Kidney glomerular epithelial cell (primary cell): ENCODE measurements at regions not wholly inside any gene's neighbourhood (a gene's known extent, or its start where the extent isn't known, plus 50 kb on each side); places are given as distances from the start of the nearest gene placed in this dataset.
A peak's percentile ranks its signal among the peaks of the same experiment; 100 is the strongest.
"Not testable (repeated sequence)": the region's sequence is repeated elsewhere in the genome, so short reads cannot be mapped to it uniquely, and the experiment has no call there.

Experiments used
- DNase-seq: peaks from one replicate; lab custom pipeline; 2025; lab: John Stamatoyannopoulos, UW

- DNase-seq = not testable (repeated sequence)
Observed at GRCh38 chr15:88965097-88965496, 51.9 kb upstream of the MFGE8 start.

DNA sequence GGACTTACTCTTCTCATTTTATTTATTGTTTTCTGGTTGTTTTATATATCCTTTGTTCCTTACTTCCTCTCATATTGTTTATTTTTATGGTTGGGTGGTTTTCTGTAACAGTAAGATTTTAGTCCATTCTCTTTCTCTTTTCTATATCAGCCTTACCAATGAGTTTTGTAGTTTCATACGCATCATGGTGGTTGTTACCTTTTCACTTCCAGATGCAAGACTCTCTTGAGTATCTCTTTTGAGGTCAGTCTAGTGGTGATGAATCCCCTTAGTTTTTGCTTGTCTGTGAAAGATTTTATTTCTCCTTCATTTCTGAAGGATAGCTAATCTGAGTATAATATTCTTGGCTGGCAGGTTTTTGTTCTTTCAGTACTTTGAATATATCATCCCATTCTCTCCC, 57.1 kb upstream of the MFGE8 start:
- no peak for DNase-seq

GRCh38 chr15:88974392-88974791, 61.2 kb upstream of the MFGE8 start:
- DNase-seq = no peak

- no peak for DNase-seq
Observed at GRCh38 chr15:88975891-88976290, 62.7 kb upstream of the MFGE8 start.

- DNase-seq = no peak
Observed at GRCh38 chr15:88976656-88977055, 63.5 kb upstream of the MFGE8 start.

DNA sequence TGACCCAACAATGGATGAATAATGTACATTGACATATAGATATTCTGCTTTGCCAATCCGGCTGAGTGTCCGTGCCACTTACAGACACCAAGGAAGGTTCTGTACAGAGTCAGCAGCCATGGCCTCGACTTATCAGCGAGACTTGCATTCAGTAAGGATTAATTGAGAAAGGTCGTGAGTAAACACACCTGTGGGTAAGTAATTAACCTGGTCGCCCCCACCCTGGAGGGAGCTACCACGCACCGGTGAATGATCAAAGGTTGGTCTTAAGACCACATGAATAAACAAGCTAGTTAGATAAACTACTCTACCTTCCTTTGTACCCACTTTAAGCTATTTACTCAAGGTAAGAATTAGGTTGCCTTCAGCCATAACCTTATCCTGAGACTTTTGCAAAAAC, 66.5 kb upstream of the MFGE8 start:
- no peak for DNase-seq

DNA sequence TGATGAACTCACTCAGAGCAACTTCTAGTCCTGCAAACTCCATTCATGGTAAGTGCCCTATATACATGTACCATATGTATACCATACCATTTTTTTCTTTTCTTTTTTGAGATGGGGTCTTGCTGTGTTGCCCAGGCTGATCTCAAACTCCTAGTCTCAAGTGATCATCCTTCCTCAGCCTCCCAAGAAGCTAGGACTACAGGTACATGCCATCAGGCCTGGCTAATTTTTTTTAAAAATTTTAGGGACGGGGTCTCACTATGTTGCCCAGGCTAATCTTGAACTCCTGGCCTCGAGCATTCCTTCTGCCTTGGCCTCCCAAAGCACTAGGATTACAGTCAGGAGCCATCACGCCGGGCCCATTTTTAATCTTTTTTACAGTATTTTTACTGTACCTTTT, 67.3 kb upstream of the MFGE8 start:
- DNase-seq = no peak

- peak; percentile 78 for DNase-seq
Observed at GRCh38 chr15:88981244-88982215, 68.4 kb upstream of the MFGE8 start.

GRCh38 chr15:88982304-88982945, 69.2 kb upstream of the MFGE8 start:
- peak; percentile 59 for DNase-seq

DNA sequence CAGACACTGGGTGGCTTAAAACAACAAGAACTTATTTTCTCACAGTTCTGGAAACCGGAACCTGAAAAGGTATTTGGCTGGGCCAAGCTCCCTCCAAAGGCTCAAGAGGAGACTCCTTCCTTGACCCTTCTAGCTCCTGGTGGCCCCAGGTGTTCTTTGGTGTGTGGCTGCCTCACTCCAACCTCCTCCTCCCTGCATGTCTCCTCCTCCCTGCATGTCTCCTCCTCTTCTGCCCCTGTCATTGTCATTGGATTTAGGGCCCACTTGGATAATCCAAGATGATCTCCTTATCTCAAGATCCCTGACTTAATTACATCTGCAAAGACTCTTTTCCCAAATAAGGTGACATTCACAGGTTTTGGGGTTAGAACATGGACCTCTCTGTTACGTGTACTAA, 69.8 kb upstream of the MFGE8 start:
- DNase-seq = no peak

DNA sequence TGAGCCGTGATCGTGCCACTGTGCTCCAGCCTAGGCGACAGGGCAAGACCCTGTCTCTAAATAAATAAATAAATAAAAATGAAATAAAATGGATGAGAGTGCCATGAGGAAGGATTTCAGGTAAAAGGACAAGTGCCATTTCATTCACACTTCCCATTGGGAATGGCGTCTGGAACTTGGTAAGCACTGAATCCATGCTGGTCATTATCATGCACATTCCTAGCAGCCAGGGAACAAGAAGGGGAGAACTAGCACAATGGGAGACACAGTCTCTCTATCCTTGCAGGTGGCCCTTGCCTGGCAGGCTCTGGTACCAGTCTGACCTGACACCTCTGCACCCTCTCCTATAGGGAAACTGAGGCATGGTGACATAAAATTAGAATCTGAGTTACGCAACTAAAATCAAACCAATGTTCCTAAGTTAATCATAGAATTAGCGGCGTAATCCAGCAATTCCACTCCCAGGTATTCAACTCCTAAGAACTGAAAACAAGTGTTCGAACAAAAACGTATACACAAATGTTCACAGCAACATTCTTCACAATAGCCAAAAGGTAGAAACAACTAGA, 70.8 kb upstream of the MFGE8 start:
- no peak for DNase-seq

DNA sequence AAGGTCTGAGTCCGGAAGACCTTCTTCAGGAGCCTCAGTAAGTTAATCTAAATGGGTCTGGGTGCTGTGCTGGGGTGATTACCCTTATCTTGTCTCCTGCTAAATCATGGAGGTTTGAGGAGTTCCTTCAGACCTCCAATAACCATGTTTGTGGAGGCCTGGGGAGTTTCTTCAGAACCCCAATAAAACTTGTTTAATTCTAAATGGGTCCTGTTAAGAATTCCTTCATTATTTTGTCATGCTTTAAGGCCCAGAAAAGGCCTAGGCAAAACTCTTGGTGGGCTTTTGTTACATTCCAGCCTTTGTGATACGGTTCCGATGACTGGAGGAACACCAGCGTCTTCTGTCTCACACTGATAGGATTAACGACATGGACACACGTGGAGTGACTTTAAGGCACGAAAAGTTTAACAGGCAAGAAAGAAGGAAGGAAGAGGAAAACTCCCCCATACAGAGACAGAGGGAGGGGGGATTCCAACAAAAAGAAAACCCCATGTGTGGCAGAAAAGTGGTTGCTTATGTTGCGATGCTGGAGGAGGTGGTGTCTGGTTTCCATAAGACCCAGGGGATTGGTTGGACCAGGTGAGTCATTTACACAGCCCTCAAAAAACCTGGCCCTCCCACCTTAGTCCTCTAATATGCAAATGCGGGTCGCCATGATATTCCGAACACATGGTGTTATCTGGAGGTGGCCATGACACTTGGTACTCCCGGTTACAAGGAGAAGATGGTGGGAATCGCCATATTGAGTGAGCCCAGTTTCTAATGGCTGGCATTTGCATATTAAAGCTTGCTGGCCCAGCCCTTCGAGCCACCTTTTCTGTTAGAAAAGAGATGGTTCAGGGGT, 72.6 kb upstream of the MFGE8 start:
- no peak for DNase-seq

- DNase-seq = no peak
Observed at GRCh38 chr15:88986949-88987590, 73.9 kb upstream of the MFGE8 start.

- no peak for DNase-seq
Observed at GRCh38 chr15:88987591-88987933, 74.4 kb upstream of the MFGE8 start.

DNA sequence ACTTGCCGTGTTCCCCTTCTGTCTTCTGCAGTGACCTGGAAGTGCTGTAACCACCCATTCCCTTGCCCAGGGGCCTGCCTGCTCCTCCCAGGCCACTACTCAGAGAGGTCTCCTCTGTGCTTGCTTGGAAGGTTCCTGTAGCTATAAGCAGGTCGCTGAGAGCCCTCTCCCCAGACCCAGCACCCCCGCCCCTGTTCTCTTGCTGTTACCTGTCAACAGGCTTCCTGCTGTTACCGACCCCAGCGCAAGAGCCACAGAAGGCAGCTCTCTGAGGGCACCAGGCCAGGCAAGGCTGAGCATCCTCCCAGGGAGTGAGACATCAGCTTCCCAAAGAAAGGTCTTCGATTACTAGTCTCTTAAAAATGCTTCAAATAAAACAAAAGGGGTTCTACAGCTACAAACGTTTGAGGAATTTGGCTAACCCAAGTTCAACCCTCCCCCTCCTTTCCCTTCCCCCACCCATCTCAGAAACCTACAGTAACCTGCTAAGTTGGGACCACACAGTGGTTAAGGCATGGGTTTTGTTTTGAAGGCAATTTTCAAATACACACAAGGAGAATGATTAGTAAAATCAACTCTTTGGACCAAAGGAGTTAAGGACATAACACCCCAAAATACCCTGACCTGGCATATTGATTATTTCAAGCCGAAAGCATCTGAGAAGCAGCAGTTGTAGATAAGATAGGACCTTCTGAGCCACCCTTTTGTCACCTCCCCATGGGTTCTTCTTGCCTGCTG, 74.9 kb upstream of the MFGE8 start:
- no peak for DNase-seq

DNA sequence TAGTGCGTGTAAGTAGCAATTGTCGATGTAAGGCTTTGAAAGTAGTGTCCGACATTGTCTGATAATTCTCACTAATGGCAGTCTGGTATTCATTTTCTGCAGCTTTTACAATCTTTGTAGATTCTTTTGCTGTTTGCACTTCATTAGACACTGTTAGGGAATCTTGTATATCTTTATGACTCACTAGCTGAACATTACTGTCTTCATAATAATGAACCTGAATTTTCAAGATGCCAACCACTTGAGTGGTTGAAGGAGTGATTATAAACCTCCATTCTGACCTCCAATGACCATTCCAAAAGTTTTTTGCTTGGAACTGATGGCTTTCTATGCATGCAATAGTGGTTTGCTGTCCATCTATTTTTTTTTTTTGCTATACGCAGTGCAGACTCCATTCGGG, 76.4 kb upstream of the MFGE8 start:
- peak; percentile 82 for DNase-seq

- DNase-seq = no peak
Observed at GRCh38 chr15:88990185-88990679, 77.1 kb upstream of the MFGE8 start.

DNA sequence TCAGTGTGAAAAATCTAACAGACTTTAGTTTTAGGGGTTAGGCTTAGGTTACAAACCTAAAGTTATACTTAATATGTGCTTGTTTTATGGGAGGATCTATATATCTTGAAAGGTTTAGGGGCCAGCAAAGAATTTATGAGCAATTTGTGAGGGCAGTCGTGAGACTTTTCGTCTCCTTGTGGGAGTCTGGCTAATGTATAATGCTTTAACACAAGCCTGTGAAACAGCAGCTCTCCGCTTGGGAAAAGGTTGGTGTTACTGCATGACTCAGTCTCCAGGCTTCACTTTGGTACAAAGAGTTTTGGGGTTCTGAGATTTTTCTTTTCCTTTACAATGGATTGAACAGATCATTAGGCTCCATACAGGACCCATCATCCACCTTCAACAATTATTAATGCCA, 79.0 kb upstream of the MFGE8 start:
- peak; percentile 33 for DNase-seq

DNA sequence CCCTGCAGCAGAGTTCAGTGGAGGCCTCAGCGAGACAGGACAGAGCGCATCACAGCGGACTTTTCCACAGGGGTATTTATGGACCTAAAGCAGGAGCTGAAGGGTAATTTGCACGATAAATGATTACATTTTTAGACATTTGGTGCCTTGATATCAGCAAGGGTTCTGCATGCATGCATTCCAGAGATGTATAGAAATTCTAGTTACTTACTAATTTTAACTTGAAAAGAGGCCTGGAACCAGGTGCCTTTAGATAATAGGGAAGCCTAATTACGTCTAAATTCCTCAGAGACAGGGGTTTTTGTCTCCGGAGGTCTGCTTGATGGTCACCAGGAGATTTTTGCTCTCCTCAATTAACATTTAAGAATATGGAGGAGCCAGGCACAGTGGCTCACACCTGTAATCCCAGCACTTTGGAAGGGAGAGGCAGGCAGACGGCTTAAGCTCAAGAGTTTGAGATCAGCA, 79.8 kb upstream of the MFGE8 start:
- no peak for DNase-seq

DNA sequence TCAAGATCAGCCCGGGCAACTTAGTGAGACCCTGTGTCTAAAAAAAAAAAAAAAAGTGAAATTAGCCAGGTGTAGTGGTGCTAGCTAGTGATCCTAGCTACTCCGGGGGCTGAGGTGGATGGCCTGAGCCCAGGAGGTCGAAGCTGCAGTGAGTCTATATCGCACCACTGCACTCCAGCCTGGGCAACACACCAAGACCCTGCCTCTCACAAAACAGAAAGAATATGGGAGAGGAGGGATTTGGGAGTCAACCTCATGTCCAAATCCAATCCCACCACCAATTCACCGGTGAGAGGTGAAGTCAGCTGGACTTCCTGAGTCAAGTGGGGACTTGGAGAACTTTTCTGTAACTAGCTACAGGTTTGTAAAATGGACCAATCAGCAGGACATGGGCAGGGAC, 80.5 kb upstream of the MFGE8 start:
- DNase-seq = no peak

DNA sequence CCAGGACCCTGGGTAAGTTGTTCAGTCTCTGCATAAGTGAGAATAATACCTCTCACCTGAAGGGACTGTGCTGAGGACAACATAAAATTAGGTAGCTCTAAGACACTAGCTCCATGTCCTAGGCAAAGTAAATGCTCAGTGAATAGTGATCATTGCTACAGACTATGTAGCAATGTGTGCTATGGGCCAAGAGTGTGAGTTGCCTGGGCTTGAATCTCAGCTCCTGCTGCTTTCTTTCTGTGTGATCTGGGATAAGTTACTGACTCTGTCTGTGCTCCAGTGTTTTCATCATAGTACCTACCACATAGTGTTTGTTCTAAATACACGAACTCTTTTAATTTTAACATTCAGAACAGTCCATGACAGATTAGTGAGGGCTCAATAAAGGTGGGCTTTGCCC, 81.1 kb upstream of the MFGE8 start:
- DNase-seq = no peak
